ENCODE measurements at regions not wholly inside any gene's neighbourhood (a gene's known extent, or its start where the extent isn't known, plus 50 kb on each side); places are given as distances from the start of the nearest gene placed in this dataset.
A peak's percentile ranks its signal among the peaks of the same experiment; 100 is the strongest.
"Not testable (repeated sequence)": the region's sequence is repeated elsewhere in the genome, so short reads cannot be mapped to it uniquely, and the experiment has no call there.

DNA sequence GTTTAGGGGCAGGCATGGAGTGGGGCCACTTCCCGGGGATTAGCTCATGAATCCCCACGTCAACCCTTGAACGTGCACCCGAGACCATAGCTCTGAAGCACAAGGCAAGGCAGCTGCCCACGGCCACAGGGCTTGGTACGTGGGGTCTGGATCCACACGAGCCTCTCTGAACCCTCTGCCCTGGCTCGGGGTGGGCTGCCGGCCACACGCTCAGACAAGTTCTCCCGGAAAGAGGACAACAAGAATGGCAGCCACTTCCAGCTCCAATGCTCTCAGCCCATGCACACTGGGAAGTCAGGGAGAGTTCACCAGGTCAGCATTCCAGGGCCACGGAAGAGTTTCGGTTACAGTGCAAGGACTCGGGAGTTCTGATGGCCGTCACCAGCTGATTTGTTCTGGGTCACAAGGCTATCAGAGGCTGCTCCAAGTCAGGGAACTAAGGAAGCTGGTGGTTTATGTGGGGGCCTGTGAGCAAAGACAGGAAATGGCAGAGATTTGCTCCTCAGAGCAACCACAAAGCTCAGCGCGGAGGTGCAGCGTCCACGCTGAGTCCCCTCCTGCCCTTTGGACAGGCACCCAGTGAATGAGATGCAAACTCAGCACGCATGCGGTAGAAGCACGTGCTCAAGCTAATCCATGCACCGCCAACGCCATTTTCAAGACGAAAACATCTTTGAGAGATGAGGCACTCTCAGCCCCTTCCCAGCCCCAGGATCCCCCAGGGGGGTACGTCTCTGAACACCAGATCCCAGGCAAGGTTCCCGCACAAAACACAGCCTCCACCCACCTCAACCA is 356.4 kb downstream of the FOXL1 start:
- DNase-seq (ENCODE audit: low read depth): no peak

DNA sequence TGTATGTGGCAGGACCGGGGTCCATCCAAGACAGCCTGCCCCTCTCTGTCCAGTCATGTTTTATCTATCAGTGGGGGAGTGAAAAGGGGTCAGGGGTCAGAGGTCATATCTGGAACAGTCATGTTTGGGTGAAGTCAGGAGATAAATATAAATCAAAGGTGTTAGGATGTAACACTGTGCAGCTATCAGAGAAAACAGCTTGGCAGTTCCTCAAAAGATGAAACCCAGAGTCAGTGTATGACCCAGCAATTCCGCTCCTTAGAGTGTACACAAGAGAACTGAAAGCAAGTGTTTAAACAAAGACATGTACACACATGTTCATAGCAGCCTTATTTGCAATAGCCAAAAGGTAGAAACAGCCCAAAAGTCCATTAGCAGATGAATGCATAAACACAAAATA is 361.3 kb downstream of the FOXL1 start:
- no peak for DNase-seq (ENCODE audit: low read depth)

DNA sequence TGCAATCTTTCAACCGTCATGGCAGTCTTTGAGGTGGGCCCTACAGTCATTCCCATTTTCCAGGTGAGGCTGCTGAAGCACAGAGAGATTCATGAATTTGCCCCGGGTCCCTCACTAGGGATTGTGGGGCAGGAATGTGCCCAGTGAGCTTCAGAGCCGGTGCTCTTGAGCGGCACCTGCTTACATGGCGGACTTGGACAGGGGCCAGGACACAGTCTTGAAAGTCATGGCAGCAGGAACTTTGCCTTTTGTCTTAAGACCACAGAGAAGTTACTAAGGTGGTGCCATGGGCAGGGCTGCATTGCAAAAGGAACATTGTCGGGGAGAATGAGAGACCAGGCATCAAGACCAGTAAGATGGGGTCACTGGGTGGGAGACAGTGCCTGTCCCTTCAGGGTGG is 363.4 kb downstream of the FOXL1 start:
- no peak for DNase-seq (ENCODE audit: low read depth)

DNA sequence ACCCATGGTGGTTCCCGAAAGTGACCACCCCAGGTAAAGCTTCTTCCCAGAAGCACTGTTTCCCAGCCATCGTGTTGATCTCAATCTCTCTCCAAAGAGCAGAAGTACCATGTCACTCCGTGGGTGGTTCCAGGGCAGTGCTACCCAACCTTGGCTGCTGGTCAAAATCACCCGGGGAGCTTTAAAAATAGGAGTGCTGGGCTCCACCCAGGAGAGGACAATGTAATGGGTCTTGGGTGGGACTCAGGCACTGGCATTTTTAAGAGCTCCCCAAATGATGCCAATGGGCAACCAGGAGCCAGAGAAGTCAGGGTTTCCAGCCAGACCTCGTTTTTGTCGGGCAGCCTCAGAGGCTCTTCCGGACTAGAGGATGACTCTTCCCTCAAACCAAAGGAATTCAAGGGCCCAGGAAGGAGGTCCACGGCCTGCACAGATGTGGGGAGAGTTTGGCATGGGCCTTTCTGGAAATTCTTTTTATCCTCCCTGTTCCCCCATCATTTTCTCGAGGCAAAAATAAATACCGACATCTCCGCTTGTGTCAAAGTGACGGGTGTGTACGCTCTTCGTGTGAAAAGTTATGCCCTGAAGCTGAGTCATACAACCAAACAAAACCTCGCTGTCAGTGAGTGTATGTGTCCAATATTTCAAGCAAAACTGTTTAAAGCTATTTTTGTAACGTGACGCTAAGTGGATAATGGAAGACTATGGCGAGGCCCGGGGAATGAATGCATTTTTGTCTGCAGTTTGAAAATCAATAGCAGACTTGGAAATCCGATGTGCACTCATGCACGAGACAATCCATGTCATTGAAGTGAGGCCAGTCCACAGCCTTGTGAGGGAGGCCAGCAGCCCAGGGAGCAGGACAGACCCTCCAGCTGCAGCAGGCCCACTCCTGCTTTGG is 364.1 kb downstream of the FOXL1 start:
- DNase-seq (ENCODE audit: low read depth): peak; percentile 36

DNA sequence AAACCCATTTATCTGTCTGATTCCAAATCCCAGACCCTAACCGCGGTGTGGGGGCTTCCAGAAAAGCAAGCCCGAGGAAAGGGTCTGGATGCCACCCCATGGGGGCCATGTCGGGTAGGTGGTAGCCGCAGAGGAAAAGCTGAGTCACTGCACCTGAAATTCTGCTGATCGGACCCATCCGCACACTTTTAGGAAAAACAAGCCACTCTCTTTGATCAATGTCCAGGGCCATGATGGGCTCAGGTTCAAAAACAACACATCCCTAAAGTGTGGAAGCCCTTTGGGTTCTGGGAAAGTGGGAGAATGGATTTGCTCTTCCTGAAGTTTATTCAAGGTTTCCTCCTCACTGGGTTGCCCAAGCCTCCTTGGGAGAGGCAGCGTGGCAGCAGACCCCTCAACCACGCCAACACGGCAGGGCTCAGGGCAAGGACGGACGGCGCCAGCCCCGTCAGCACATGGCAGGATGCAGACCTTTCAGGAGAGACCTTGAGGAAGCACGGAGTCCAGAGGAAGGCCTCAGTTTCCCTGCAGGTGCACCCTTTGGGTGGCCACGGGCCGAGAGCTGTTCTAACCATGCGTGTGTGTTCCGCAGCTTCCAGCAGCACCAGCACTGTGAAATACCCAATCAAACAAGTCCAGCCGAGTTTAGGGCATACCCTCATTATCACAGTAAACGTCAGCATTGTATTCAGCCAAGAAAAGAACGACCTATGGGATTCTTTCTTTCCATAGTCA is 367.0 kb downstream of the FOXL1 start:
- no peak for DNase-seq (ENCODE audit: low read depth)

DNA sequence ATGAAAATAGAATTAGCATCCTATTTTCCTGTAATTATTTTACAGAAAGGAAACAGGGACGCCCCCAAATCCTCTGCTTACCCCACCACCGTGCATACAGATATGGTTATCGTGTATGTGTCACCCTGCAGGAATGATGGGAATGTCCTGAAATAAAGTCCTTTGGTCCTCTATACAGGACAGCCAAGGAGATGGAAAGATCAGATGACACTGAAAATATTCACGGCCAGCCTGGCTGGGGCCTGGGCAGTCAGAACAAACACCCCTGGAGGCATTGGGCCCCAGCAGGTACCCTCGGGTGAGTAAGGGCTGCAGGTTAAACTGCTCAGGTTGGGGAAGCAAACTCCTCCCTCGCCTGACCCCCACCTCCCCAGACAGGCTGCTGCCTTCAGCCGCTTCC is 368.0 kb downstream of the FOXL1 start:
- peak; percentile 69 for DNase-seq (ENCODE audit: low read depth)

DNA sequence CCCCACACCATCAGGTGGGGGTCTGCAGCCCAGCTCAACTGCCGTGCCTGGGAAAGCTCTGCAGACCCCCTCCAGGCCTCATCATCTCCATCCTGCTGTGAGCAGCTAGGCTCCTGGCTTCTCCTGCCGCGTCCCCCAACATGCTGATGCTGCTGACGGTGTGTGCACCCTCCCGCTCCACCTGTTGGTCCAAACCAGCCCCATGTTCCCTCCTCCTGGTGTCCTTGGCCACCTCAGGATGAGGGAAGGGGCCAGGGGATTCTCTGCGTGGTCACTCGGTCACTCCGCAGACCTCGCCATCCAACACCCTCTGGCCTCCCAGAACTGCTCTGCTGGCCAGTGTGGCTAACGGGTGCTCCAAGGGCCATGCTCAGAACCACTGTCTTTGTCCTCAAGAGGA is 368.6 kb downstream of the FOXL1 start:
- DNase-seq (ENCODE audit: low read depth): no peak

DNA sequence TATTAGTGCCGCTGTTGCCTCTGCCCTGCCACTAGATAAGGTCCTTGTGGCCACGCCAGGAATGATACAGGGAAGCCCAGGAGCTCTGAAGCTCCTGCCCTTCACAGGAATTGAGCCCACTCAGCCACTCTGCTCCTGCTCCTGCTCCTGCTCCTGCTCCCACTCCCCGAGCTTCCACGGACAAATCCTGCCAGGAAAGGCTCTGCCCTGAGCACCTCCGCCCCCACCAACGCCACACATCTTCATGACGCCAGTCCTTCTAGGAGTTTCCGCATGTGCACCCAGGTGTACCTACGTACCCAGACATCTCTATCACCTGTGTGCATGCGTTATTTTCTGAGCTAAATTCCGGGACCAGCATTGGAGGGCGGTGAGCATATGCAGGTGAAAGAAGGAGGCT is 369.1 kb downstream of the C16orf95 start:
- DNase-seq (ENCODE audit: low read depth): no peak

DNA sequence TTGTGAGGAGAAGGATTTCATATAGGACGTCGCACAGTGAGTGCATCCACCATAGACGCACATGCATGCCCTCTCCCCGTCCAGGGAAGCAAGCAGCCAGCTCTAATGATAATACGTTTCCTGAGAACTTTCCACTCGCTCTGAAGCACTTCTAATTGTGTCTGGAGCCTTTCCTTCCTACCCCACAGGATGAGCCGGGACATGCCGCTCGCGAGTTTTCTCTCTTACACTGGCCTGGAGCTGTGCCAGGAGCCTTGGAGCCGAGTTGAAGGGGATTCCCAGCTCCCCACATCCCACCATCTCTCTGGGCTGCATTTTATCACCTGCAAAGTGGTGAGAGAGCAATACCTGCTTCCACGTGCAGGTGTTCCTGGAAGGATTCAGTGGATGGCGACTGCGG is 368.1 kb downstream of the C16orf95 start:
- no peak for DNase-seq (ENCODE audit: low read depth)

DNA sequence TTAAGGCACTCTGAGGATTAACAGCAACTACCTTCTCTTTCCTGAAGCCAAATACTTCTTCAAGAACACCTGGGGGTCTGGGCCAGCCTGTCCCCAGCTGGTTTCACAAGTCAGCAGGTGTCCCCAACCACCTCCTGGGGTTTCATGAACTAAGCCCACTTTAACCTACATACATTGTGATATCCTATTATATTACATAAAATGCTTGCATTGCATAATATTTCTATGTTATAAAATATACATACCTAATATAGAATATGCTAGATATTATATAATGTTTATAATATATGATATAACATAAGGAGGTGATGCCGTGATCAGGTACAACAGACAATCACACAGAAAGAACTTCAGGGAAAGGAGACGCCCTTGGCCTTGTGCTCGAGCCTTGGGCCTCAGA is 367.6 kb downstream of the C16orf95 start:
- no peak for DNase-seq (ENCODE audit: low read depth)

DNA sequence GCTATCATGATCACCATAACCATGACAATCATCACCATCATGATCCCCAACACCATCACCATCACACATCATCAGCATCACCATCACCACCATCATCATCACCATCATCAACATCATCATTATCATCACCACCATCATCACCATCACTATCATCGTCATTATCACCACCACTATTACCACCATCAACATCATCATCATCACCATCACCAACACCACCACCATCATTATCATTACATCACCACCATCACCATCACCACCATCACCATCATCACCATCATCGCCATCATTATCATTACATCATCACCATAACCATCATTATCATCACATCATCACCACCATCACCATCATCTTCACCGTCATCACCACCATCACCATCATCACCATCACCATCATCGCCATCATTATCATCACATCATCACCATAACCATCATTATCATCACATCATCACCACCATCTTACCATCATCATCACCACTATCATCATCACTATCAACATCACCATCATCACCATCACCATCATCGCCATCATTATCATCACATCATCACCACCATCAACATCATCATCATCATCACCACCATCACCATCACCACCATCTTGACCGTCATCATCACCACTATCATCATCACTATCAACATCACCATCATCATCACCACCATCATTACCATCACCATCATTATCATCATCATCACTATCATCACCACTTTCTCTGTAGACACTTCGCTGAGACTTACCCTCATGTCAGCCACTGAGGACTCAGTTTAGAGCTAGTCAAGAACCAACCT is 366.0 kb downstream of the C16orf95 start:
- no peak for DNase-seq (ENCODE audit: low read depth)

DNA sequence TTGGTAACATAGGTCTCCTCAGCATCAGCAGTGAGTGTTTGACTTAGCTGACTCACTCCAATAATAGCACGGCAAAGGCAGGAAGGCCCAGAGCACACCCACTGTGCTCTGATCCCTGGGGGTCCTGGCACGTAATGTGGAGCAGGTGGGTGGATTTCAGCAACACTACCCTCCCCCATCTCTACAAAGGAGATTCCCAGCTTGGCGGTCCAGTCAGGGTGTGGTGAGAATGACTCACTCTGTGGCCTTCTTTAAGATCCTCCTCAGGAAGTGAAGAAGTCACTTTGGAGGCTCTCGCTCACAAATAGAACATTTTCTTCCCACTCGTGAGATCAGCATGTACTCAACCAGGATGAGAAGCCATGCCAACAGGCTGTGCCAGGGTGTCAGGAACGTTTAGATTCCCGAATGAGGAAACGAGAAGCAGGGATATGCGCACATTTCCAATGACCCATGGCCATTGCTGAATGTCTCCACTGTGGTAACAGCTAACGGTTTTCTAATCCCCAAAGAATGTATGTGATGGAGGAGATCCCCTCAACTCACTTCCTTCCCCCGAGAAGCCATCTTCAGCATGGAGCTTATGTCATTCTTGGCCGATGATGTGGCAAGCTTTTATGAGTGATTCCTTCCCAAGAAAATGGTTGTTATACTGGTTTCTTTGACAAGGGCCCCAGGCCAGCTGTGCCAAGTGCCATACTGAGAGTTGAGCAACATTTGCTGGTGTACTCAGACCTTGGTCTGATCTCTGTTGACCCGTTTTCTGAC is 365.2 kb downstream of the C16orf95 start:
- DNase-seq (ENCODE audit: low read depth): peak; percentile 99

DNA sequence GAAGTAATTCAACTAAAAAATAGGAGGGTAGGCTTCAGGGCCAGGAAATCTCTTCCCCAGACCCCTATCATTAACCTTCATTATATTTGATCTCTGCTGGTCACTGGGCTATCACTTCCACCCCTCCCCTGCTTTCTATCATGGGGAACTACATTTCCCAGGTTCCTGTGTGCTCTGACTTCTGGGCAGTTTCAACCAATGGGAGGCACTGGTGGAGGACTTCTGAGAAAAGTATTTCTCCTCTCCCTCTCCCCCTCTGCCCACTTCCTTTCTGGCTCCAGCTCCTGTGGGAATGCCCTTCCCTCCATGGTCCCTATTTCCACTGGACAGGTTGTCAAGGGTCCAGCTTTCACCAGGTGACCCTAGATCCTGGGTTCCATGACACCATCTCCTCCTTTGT is 364.4 kb downstream of the C16orf95 start:
- peak; percentile 69 for DNase-seq (ENCODE audit: low read depth)

DNA sequence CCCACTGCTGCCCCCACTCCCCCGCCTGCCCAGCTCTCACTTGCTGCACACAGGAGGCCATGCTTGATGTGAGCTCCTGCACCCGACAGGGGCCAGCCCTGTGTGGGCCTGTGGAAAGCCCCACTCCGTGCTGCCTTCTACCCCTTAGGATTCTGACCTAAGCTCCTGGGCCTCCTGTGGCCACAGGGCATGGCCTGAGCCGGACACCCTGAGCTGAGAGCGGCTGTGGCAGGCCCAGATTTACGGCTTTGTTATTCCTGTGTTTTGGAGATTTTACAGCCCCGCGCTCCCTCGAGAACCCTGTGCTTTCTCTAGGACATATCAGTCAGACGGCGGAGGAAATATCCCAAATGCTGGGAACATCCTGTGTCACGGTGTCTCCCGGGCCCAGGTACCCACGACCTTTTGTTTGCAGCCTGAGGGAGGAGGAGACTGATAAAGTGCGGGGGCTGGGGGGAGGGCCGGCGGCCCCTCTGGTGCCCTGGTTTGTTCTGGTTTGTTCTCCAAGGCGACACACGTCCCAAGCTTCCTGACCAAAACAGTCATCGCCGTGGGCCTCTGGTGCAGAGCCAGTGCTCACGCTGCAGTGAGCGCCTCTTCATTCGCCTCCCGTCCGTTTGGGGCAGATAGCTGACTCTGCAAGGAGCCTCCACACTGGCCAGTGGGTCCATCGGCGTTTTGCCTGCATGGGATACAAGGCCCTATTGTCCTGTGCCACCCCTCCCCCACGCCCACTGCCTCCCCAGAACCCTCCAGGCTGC is 363.4 kb downstream of the C16orf95 start:
- DNase-seq (ENCODE audit: low read depth): no peak

DNA sequence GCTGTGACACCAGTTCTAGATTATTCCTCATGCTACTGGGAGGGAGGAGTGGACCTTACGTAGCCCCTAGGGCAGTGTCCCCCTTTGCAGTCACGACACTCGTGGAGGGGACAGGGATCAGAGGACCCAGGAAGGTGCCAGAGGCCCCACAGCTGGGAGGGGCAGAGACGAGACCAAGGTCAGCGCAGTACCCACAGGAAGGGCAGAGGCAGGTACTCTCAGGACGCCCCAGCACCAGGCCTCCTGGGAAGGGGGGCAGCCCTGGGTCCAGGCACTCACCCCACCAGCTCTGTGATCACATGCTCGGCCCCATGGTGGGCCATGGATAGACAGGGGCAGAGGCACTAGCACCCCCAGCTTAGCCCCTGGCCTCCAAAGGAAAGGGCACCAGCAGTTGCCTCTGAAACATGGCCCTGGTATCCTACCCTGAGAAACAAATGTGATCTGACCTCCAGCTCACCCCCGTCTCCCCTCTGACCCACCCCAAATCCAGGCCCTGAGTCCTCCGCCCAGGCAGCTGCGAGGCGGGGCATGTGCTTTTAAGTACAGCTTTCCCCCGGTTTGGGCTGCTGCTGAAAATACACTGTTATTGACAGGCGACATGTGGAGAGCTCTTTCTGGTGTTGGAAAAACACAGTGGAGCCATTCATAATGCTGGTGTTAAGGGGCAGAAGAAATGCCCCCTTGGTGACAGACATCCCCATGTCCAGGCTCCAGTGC is 361.9 kb downstream of the C16orf95 start:
- no peak for DNase-seq (ENCODE audit: low read depth)

DNA sequence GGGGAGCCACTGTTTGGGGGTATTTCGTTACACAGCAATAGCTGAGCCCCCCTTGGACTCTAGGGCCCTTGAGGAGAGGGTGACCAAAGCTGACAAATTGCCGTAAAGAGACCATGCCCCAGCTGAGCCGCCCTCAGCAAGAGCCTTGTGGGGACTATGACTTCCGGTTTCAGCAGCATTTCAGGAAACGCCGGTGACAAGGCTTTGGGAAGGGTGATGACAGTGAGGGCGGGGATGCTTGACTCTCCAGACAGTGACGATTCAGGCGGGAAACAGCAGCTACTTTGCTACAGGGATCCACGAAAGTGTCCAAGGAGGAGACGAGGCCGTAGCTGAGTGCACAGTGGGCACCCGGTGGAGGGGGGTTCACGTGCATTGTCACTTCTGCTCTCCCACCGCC is 360.8 kb downstream of the C16orf95 start:
- DNase-seq (ENCODE audit: low read depth): no peak

DNA sequence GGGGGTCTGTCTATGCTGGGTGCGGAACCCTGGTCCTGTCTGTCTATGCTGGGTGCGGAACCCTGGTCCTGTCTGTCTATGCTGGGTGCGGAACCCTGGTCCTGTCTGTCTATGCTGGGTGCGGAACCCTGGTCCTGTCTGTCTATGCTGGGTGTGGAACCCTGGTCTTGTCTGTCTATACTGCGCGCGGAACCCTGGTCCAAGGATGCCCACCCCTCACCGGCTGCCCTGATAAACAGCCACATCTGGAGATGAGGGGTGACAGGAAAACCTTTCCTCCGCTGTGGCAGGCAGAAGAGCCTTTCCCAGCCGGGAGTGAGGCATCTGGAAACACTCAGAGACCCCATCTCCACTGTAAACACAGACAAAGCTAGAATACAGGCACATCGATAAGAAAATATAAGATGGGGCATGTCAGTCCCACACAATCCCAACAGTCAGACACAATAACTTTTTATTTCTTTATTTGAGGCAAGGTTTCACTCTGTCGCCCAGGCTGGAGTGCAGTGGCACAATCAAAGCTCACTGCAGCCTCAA is 359.5 kb downstream of the C16orf95 start:
- not testable (repeated sequence) for DNase-seq (ENCODE audit: low read depth)

DNA sequence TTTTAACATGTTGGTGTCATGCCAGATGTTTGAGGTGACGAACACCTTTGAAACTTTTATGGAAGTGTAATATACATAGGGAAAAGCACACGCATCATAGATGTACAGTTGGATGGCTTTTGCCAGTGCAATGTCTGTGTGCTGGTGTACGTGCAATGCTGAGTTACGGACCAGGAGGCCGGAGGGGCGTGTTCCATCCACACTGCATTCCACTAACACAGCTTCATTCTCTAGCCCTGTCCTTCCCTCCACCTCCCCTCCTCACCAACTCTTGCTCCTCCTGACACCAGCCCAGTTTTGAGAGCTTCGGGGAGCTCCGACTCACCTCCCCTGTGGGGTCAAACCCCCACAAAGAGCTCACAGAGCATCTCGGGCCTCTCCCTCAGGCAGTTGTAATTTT is 358.8 kb downstream of the C16orf95 start:
- DNase-seq (ENCODE audit: low read depth): no peak

DNA sequence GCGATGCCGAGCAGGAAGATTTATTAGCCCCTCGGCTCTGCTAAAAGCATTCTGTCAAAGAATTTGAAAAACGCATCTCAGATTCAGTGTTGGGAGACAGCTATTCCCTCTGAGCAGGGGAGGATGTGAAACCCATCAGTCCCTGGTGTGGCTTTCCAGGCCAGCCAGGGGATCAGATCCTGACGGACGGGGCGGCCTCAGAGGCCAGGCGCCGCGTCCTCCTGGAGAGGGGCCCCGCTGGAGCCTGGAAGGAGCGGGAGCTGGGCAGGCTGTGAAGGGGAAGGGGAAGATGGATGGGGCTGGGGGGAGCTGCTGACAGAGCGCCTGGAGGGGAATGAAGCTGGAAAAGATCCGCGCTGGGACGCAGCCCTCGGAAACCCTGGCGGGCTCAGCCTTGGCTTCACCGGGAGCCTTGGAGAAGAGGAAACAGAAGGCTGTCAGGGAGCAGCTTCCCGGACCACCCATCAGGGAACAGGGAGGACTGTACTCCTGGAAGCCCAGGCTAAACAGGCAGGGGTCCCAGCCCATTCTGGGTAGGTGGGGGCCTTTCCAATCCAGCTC is 358.0 kb downstream of the C16orf95 start:
- DNase-seq (ENCODE audit: low read depth): no peak

Data from ELR (cell line).